Endothelial cell of umbilical vein (primary cell): ENCODE measurements at regions not wholly inside any gene's neighbourhood (a gene's known extent, or its start where the extent isn't known, plus 50 kb on each side); places are given as distances from the start of the nearest gene placed in this dataset.
A peak's percentile ranks its signal among the peaks of the same experiment; 100 is the strongest.

Source experiments
- BruUV-seq: library from RNA; stranded (reverse); fragments of 400-500 nt; replicated peaks from 2 replicates; lab custom pipeline; 2021; lab: Mats Ljungman, UMichigan
- CTCF ChIA-PET: fragments of 300-600, 350-600 bp; sonication (Branson Sonifier 250); formaldehyde crosslinking; loops from one replicate; lab custom pipeline; 2021; ENCODE audit warnings: antibody characterized with exemption, inconsistent platforms; lab: Charles Lee
- POLR2A ChIA-PET: fragments of 300-600, 350-600 bp; sonication (Branson Sonifier 250); formaldehyde crosslinking; loops from one replicate; lab custom pipeline; 2021; ENCODE audit warnings: antibody characterized with exemption, inconsistent platforms; lab: Charles Lee
- DNase-seq: peaks from one replicate; pipeline ENCODE4 v3.0.0-alpha.2; 2011; ENCODE audit warnings: low read depth, low spot score
- FAIRE-seq: peaks from 2 replicates; lab custom pipeline; 2011; peaks lifted over from hg19 to GRCh38; lab: Jason Lieb, UNC
- H2AFZ ChIP-seq: 2 replicates; pipeline ENCODE4 v1.6.0; 2012; ENCODE audit warnings: low read depth, low read length, control low read depth, inconsistent platforms
- H3K27ac ChIP-seq: 2 replicates; pipeline ENCODE4 v1.5.1; 2011; ENCODE audit warnings: low read depth, mild to moderate bottlenecking, control low read depth, low read length, moderate library complexity; ENCODE audit not compliant: insufficient read depth
- H3K27me3 ChIP-seq, 2 experiments: 2 replicates each; pipeline versions ENCODE4 v1.6.0 to v1.6.1; 2011; ENCODE audit warnings: low read length in 2 of 2, mixed read lengths in 1 of 2; ENCODE audit not compliant: control insufficient read depth in 2 of 2, insufficient read depth in 2 of 2
- H3K36me3 ChIP-seq, 2 experiments: 2 replicates in 1 of 2; 3 replicates in 1 of 2; pipeline ENCODE4 v1.5.1; 2011; ENCODE audit warnings: low read length in 2 of 2, mild to moderate bottlenecking in 1 of 2, moderate library complexity in 1 of 2; ENCODE audit not compliant: control insufficient read depth in 2 of 2, insufficient read depth in 2 of 2; ENCODE audit errors: extremely low read depth in 1 of 2
- H3K4me1 ChIP-seq: 3 replicates; pipeline ENCODE4 v1.5.1; 2011; ENCODE audit warnings: mild to moderate bottlenecking, low read length; ENCODE audit not compliant: control insufficient read depth, insufficient read depth; ENCODE audit errors: extremely low read depth
- H3K4me2 ChIP-seq: 2 replicates; pipeline ENCODE4 v1.6.1; 2011; ENCODE audit warnings: low read length, control low read depth, mixed read lengths; ENCODE audit not compliant: insufficient read depth
- H3K4me3 ChIP-seq, 3 experiments: fragments of 200-600 bp in 1 of 3; sonication (generic), shearing (Covaris generic) in 1 of 3; replicated peaks in 1 of 3; 2 replicates each; pipeline ENCODE4 v1.5.1; 2011 to 2016; ENCODE audit warnings: control low read depth in 3 of 3, low read length in 3 of 3, mild to moderate bottlenecking in 2 of 3, inconsistent platforms in 1 of 3, low read depth in 1 of 3, moderate library complexity in 1 of 3; ENCODE audit not compliant: insufficient read depth in 1 of 3
- H3K79me2 ChIP-seq: 2 replicates; pipeline ENCODE4 v1.6.0; 2012; ENCODE audit warnings: low read length, inconsistent platforms; ENCODE audit not compliant: control insufficient read depth, insufficient read depth
- H3K9ac ChIP-seq: replicated peaks from 2 replicates; pipeline ENCODE3; 2011; ENCODE audit warnings: low read length, control low read depth; ENCODE audit not compliant: insufficient read depth; ENCODE audit errors: extremely low read depth
- H3K9me1 ChIP-seq: replicated peaks from 3 replicates; pipeline ENCODE4 v1.6.0; 2011; ENCODE audit warnings: mild to moderate bottlenecking, low read length; ENCODE audit not compliant: control insufficient read depth, insufficient read depth; ENCODE audit errors: extremely low read depth
- H3K9me3 ChIP-seq: replicated peaks from 2 replicates; pipeline ENCODE4 v1.5.1; 2012; ENCODE audit warnings: low read length, inconsistent platforms; ENCODE audit not compliant: control insufficient read depth, insufficient read depth
- H4K20me1 ChIP-seq: replicated peaks from 2 replicates; pipeline ENCODE3; 2011; ENCODE audit warnings: mild to moderate bottlenecking, low read length; ENCODE audit not compliant: control insufficient read depth, insufficient read depth; ENCODE audit errors: extremely low read depth
- EZH2 ChIP-seq: IDR thresholded peaks from 2 replicates; pipeline ENCODE4 v1.6.1; 2012; ENCODE audit warnings: borderline replicate concordance, low read depth, mild to moderate bottlenecking, moderate library complexity, low read length, inconsistent platforms; ENCODE audit not compliant: severe bottlenecking
- FOS ChIP-seq: IDR thresholded peaks from 2 replicates; pipeline ENCODE4 v1.6.1; 2011; ENCODE audit warnings: mild to moderate bottlenecking, low read length, moderate library complexity, borderline replicate concordance; ENCODE audit not compliant: insufficient read depth
- GATA2 ChIP-seq: IDR thresholded peaks from 2 replicates; pipeline ENCODE4 v1.7.0; 2011; ENCODE audit warnings: low read depth, mild to moderate bottlenecking, moderate library complexity, mixed read lengths, low read length; ENCODE audit not compliant: insufficient read length, insufficient read depth
- JUN ChIP-seq: IDR thresholded peaks from 2 replicates; pipeline ENCODE4 v1.6.1; 2011; ENCODE audit warnings: borderline replicate concordance, low read depth; ENCODE audit not compliant: insufficient read length, insufficient read depth
- MYC ChIP-seq: IDR thresholded peaks from one replicate; pipeline ENCODE4 v1.6.1; 2011; ENCODE audit warnings: mild to moderate bottlenecking, low read depth, low read length
- POLR2A ChIP-seq: IDR thresholded peaks from 2 replicates; pipeline ENCODE4 v1.6.1; 2012; ENCODE audit warnings: low read depth, mild to moderate bottlenecking, control low read depth, low read length
- POLR2AphosphoS5 ChIP-seq: IDR thresholded peaks from 2 replicates; pipeline ENCODE4 v1.6.1; 2012; ENCODE audit warnings: low read depth, mild to moderate bottlenecking, control low read depth, low read length, moderate library complexity; ENCODE audit not compliant: insufficient read depth
- dilution Hi-C: fragments of 300-500 bp; cut with MboI; formaldehyde crosslinking; loops from one replicate; pipeline ENCODE4 v1.15.0; 2019; ENCODE audit warnings: low sequenced_read_pairs; ENCODE audit not compliant: extremely low pct_ligation_motif_present
- intact Hi-C: fragments of 100-400 bp; cut with micrococcal nuclease; formaldehyde crosslinking; loops from one replicate; pipeline ENCODE4 v1.10.0; 2022
- TF ChIP-seq, protein P1 (sequence below), 2 donors: IDR thresholded peaks; 1 replicate in 1 of 2; 2 replicates in 1 of 2; pipeline ENCODE4 v1.5.1; 2011; ENCODE audit warnings: low read length in 2 of 2, mild to moderate bottlenecking in 2 of 2, moderate library complexity in 2 of 2, control low read depth in 1 of 2, inconsistent platforms in 1 of 2, low read depth in 1 of 2; ENCODE audit not compliant: insufficient read depth in 1 of 2; ENCODE audit errors: extremely low read depth in 1 of 2
- TF ChIP-seq, protein P2 (sequence below): IDR thresholded peaks from 2 replicates; pipeline ENCODE4 v1.6.1; 2011; ENCODE audit not compliant: insufficient read depth, insufficient read length

GRCh38 chr4:55758066-55758465 lies 61.5 kb upstream of the EXOC1L start:
- Histone ChIP-seq H4K20me1 (no peaks in the 10 kb centered on the region), H3K4me3 (no peak overlapping the region), H3K9me1 (no peaks in the 10 kb centered on the region), H3K27ac (no peak overlapping the region), H3K9ac (no peak overlapping the region), H3K79me2 (no peaks in the 10 kb centered on the region), H3K9me3 (no peaks in the 10 kb centered on the region), H2AFZ (peak overlapping the region; percentile 74), H3K4me2 (no peak overlapping the region), H3K27me3 (no peaks in the 10 kb centered on the region), H3K36me3 (no peaks in the 10 kb centered on the region), H3K4me1 (peaks cover 36% of the 10 kb centered on the region)
- peak; percentile 23 for DNase-seq
- TF ChIP-seq FOS, result no peak
- ChIA-PET POLR2A (no interaction called here), CTCF (no interaction called here)
- BruUV-seq, result no TSS peak
- dilution Hi-C loops (no loop called here), intact Hi-C loops (no loop called here)
- peak; percentile 73 for FAIRE-seq

GRCh38 chr4:55758570-55758969 lies 61.0 kb upstream of the EXOC1L start:
- dilution Hi-C loops (no loop called here), intact Hi-C loops (no loop called here)
- Histone ChIP-seq H3K79me2 (no peaks in the 10 kb centered on the region), H3K27me3 (no peaks in the 10 kb centered on the region), H3K4me1 (peaks cover 36% of the 10 kb centered on the region), H3K36me3 (no peaks in the 10 kb centered on the region), H3K9me3 (no peaks in the 10 kb centered on the region), H3K4me2 (no peak overlapping the region), H3K9ac (no peak overlapping the region), H3K27ac (no peak overlapping the region), H3K9me1 (no peaks in the 10 kb centered on the region), H3K4me3 (no peak overlapping the region), H4K20me1 (no peaks in the 10 kb centered on the region), H2AFZ (no peak overlapping the region)
- FAIRE-seq, result no peak
- ChIA-PET CTCF (no interaction called here), POLR2A (no interaction called here)
- no TSS peak for BruUV-seq
- DNase-seq, result no peak
- no peak for TF ChIP-seq EZH2
- TF ChIP-seq MYC, result no peak
- TF ChIP-seq POLR2A, result no peak
- no peak for TF ChIP-seq GATA2
- TF ChIP-seq, protein P1, sequence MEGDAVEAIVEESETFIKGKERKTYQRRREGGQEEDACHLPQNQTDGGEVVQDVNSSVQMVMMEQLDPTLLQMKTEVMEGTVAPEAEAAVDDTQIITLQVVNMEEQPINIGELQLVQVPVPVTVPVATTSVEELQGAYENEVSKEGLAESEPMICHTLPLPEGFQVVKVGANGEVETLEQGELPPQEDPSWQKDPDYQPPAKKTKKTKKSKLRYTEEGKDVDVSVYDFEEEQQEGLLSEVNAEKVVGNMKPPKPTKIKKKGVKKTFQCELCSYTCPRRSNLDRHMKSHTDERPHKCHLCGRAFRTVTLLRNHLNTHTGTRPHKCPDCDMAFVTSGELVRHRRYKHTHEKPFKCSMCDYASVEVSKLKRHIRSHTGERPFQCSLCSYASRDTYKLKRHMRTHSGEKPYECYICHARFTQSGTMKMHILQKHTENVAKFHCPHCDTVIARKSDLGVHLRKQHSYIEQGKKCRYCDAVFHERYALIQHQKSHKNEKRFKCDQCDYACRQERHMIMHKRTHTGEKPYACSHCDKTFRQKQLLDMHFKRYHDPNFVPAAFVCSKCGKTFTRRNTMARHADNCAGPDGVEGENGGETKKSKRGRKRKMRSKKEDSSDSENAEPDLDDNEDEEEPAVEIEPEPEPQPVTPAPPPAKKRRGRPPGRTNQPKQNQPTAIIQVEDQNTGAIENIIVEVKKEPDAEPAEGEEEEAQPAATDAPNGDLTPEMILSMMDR (IDR thresholded peaks at IDR 0.05; ENCODE audit: extremely low read depth in 1 of 2, insufficient read depth in 1 of 2, low read depth in 1 of 2, low read length in 2 of 2), result no peak
- TF ChIP-seq, protein P2, sequence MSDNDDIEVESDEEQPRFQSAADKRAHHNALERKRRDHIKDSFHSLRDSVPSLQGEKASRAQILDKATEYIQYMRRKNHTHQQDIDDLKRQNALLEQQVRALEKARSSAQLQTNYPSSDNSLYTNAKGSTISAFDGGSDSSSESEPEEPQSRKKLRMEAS, result no peak
- no peak for TF ChIP-seq POLR2AphosphoS5
- no peak for TF ChIP-seq FOS
- no peak for TF ChIP-seq JUN
